ENCODE measurements at regions not wholly inside any gene's neighbourhood (a gene's known extent, or its start where the extent isn't known, plus 50 kb on each side); places are given as distances from the start of the nearest gene placed in this dataset.

DNA sequence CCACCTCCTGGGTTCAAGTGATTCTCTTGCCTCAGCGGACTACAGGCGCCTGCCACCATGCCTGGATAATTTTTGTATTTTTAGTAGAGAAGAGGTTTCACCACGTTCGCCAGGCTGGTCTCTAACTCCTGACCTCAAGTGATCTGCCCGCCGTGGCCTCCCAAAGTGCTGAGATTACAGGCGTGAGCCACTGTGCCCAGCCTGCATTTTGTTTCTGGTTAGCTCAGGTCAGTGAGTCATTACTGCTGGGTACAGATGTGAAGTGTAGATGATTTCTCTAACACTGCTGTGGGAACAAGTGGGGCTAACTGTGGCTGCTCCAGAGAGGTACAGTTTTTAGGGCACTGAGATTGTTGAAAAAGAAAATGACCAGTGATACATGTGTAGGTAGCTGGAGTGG is 188.6 kb downstream of the PRL start:
- Histone ChIP-seq H3K9ac (ENCODE audit: low read length) (no peak overlapping the region), H3K36me3 (replicated peaks in 1 of 2; ENCODE audit: control extremely low read depth in 1 of 2, control insufficient read depth in 1 of 2, extremely low read depth in 1 of 2, insufficient read depth in 2 of 2, low read length in 1 of 2) (no peaks in the 10 kb centered on the region), H3K9me3 (ENCODE audit: control extremely low read depth in 1 of 3, control insufficient read depth in 2 of 3, insufficient read depth in 1 of 3, low read length in 2 of 3) (no peaks in the 10 kb centered on the region), H4K20me1 (ENCODE audit: control insufficient read depth, insufficient read depth, low read length, poor library complexity, severe bottlenecking) (no peaks in the 10 kb centered on the region), H3K27me3 (replicated peaks in 1 of 4; ENCODE audit: control extremely low read depth in 1 of 4, control insufficient read depth in 3 of 4, insufficient read depth in 4 of 4, low read length in 3 of 4) (no peaks in the 10 kb centered on the region), H3K27ac (ENCODE audit: low read length in 2 of 2) (no peak overlapping the region), H3K79me2 (ENCODE audit: control insufficient read depth, insufficient read depth, low read length) (no peaks in the 10 kb centered on the region), H3K4me1 (ENCODE audit: control insufficient read depth in 2 of 2, insufficient read depth in 2 of 2, low read length in 2 of 2) (no peaks in the 10 kb centered on the region), H2AFZ (ENCODE audit: insufficient read depth, low read depth, low read length, poor library complexity, severe bottlenecking) (no peak overlapping the region), H3K4me3 (ENCODE audit: control extremely low read depth in 1 of 5, extremely low read depth in 1 of 5, insufficient read depth in 1 of 5, low read depth in 2 of 5, low read length in 4 of 5) (no peak overlapping the region), H3K4me2 (replicated peaks; ENCODE audit: low read depth, low read length, poor library complexity, severe bottlenecking) (no peak overlapping the region)
- Mint-ChIP-seq H3K27me3 (no peaks in the 10 kb centered on the region), H3K9me3 (ENCODE audit: insufficient read depth) (no peaks in the 10 kb centered on the region), H3K4me1 (no peaks in the 10 kb centered on the region), H3K4me3 (no peak overlapping the region), H3K27ac (no peak overlapping the region)
- ChIA-PET CTCF (no interaction called here), POLR2A (no interaction called here)
- no peak for ATAC-seq (ENCODE audit: low read depth)
- DNase-seq, result no peak
- 82% methylated on average over 5 of the region's 7 CpGs for WGBS (ENCODE audit: insufficient coverage)
- intact Hi-C loops (cut with micrococcal nuclease), result no loop called here
- no peak for TF ChIP-seq EZH2 (IDR thresholded peaks at IDR 0.05; ENCODE audit: borderline replicate concordance, insufficient read depth, low read depth, low read length, poor library complexity, severe bottlenecking)
- TF ChIP-seq, protein P1, sequence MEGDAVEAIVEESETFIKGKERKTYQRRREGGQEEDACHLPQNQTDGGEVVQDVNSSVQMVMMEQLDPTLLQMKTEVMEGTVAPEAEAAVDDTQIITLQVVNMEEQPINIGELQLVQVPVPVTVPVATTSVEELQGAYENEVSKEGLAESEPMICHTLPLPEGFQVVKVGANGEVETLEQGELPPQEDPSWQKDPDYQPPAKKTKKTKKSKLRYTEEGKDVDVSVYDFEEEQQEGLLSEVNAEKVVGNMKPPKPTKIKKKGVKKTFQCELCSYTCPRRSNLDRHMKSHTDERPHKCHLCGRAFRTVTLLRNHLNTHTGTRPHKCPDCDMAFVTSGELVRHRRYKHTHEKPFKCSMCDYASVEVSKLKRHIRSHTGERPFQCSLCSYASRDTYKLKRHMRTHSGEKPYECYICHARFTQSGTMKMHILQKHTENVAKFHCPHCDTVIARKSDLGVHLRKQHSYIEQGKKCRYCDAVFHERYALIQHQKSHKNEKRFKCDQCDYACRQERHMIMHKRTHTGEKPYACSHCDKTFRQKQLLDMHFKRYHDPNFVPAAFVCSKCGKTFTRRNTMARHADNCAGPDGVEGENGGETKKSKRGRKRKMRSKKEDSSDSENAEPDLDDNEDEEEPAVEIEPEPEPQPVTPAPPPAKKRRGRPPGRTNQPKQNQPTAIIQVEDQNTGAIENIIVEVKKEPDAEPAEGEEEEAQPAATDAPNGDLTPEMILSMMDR (IDR thresholded peaks at IDR 0.05), result no peak

DNA sequence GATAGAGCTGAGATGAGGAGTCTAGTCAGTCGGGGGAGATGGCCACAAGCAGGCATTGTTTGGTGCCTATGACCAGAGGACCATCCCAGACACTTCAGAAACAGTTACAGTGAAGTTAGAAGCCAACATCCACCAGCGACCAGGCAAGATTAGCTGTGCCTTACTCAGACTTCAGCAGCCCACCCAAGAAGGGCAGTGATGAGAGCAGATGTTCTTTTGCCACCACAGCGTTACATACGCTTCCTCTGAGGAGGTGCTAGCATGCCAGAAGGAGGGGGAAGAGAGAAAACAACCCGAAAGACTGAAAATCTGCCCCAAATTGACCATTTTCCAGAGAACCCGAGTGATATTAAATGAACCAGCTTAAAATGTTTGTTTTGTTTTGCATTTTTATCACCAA is 186.8 kb downstream of the PRL start:
- WGBS (ENCODE audit: insufficient coverage), result 80% methylated on average over 4 of the region's 6 CpGs
- Histone ChIP-seq H3K4me2 (replicated peaks; ENCODE audit: low read depth, low read length, poor library complexity, severe bottlenecking) (no peak overlapping the region), H3K79me2 (ENCODE audit: control insufficient read depth, insufficient read depth, low read length) (no peaks in the 10 kb centered on the region), H3K36me3 (replicated peaks in 1 of 2; ENCODE audit: control extremely low read depth in 1 of 2, control insufficient read depth in 1 of 2, extremely low read depth in 1 of 2, insufficient read depth in 2 of 2, low read length in 1 of 2) (no peaks in the 10 kb centered on the region), H3K4me1 (ENCODE audit: control insufficient read depth in 2 of 2, insufficient read depth in 2 of 2, low read length in 2 of 2) (no peaks in the 10 kb centered on the region), H3K9me3 (ENCODE audit: control extremely low read depth in 1 of 3, control insufficient read depth in 2 of 3, insufficient read depth in 1 of 3, low read length in 2 of 3) (no peaks in the 10 kb centered on the region), H3K9ac (ENCODE audit: low read length) (no peak overlapping the region), H3K27me3 (replicated peaks in 1 of 4; ENCODE audit: control extremely low read depth in 1 of 4, control insufficient read depth in 3 of 4, insufficient read depth in 4 of 4, low read length in 3 of 4) (no peaks in the 10 kb centered on the region), H3K27ac (ENCODE audit: low read length in 2 of 2) (no peak overlapping the region), H2AFZ (ENCODE audit: insufficient read depth, low read depth, low read length, poor library complexity, severe bottlenecking) (no peak overlapping the region), H4K20me1 (ENCODE audit: control insufficient read depth, insufficient read depth, low read length, poor library complexity, severe bottlenecking) (no peaks in the 10 kb centered on the region), H3K4me3 (ENCODE audit: control extremely low read depth in 1 of 5, extremely low read depth in 1 of 5, insufficient read depth in 1 of 5, low read depth in 2 of 5, low read length in 4 of 5) (no peak overlapping the region)
- POLR2A ChIA-PET, result no interaction called here
- no peaks in the 10 kb centered on the region for H3K4me1 Mint-ChIP-seq
- no peak for TF ChIP-seq EZH2 (IDR thresholded peaks at IDR 0.05; ENCODE audit: borderline replicate concordance, insufficient read depth, low read depth, low read length, poor library complexity, severe bottlenecking)
- TF ChIP-seq, protein P1 (IDR thresholded peaks at IDR 0.05), result no peak
- no peaks in the 10 kb centered on the region for H3K9me3 Mint-ChIP-seq (ENCODE audit: insufficient read depth)
- H3K27ac Mint-ChIP-seq, result no peak overlapping the region
- no peak for ATAC-seq (ENCODE audit: low read depth)
- no peaks in the 10 kb centered on the region for H3K27me3 Mint-ChIP-seq
- CTCF ChIA-PET, result no interaction called here
- no peak overlapping the region for H3K4me3 Mint-ChIP-seq
- intact Hi-C loops (cut with micrococcal nuclease), result no loop called here
- DNase-seq, result no peak

All from B cell (primary cell).